ENCODE measurements at regions not wholly inside any gene's neighbourhood (a gene's known extent, or its start where the extent isn't known, plus 50 kb on each side); places are given as distances from the start of the nearest gene placed in this dataset.

- no peak for TF ChIP-seq MAX (IDR thresholded peaks at IDR 0.05)
- TF ChIP-seq CEBPB (IDR thresholded peaks at IDR 0.05), result no peak
- no peak for TF ChIP-seq ZFP36 (IDR thresholded peaks at IDR 0.05; ENCODE audit: borderline replicate concordance, partially characterized antibody)
- no peak for TF ChIP-seq JUN (IDR thresholded peaks at IDR 0.05)
- TF ChIP-seq EP300 (IDR thresholded peaks at IDR 0.05), result no peak
- no peak for TF ChIP-seq CTCF (IDR thresholded peaks at IDR 0.05)
- no peak for TF ChIP-seq CBX8 (IDR thresholded peaks at IDR 0.05)
- no peak for TF ChIP-seq REST (IDR thresholded peaks at IDR 0.05)
- TF ChIP-seq ZC3H11A (IDR thresholded peaks at IDR 0.05), result no peak
- TF ChIP-seq SREBF2 (IDR thresholded peaks at IDR 0.05), result no peak
- no peak for TF ChIP-seq HMGXB4 (CRISPR knock-in tag; IDR thresholded peaks at IDR 0.05; ENCODE audit: borderline replicate concordance)
- no peak for TF ChIP-seq KDM5A (IDR thresholded peaks at IDR 0.05)
- no peak for TF ChIP-seq SMC3 (IDR thresholded peaks at IDR 0.05)
Measured at GRCh38 chr3:24769918-24770317, 275.3 kb upstream of the THRB start.
